NB4 (cell line): ENCODE measurements at regions not wholly inside any gene's neighbourhood (a gene's known extent, or its start where the extent isn't known, plus 50 kb on each side); places are given as distances from the start of the nearest gene placed in this dataset.

ENCODE experiments used
- CTCF ChIP-seq: IDR thresholded peaks from one replicate; pipeline ENCODE4 v1.5.1; 2012; ENCODE audit warnings: low read depth, low read length
- MAX ChIP-seq: IDR thresholded peaks from 2 replicates; pipeline ENCODE4 v1.6.1; 2011; ENCODE audit warnings: low read depth, low read length
- MYC ChIP-seq: IDR thresholded peaks from 2 replicates; pipeline ENCODE4 v1.6.1; 2011; ENCODE audit warnings: low read depth, low read length

GRCh38 chr6:65814071-65814470 is 107.0 kb upstream of the EYS start:
- TF ChIP-seq CTCF (no peak), MYC (no peak), MAX (no peak)
